ENCODE measurements at regions not wholly inside any gene's neighbourhood (a gene's known extent, or its start where the extent isn't known, plus 50 kb on each side); places are given as distances from the start of the nearest gene placed in this dataset.

DNA sequence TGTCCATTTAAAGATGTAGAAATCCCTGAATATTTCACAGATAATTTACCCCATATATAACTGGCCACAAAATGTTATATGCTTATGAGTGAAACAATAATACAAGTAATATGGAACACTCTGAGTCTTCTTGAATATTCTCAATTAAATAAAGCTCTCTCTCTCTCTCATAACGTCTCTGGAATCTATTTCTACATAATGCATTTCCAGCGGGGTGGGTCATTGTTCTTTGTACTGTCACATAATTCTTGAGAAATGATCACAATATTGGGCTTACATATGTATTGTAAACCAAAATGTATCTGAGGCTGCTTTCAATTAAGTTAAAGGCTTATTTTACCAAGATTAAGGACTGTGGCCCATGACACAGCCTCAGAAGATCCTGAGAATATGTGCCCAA, 596.3 kb downstream of the FAT4 start:
- TF ChIP-seq, protein P1, sequence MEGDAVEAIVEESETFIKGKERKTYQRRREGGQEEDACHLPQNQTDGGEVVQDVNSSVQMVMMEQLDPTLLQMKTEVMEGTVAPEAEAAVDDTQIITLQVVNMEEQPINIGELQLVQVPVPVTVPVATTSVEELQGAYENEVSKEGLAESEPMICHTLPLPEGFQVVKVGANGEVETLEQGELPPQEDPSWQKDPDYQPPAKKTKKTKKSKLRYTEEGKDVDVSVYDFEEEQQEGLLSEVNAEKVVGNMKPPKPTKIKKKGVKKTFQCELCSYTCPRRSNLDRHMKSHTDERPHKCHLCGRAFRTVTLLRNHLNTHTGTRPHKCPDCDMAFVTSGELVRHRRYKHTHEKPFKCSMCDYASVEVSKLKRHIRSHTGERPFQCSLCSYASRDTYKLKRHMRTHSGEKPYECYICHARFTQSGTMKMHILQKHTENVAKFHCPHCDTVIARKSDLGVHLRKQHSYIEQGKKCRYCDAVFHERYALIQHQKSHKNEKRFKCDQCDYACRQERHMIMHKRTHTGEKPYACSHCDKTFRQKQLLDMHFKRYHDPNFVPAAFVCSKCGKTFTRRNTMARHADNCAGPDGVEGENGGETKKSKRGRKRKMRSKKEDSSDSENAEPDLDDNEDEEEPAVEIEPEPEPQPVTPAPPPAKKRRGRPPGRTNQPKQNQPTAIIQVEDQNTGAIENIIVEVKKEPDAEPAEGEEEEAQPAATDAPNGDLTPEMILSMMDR (IDR thresholded peaks at IDR 0.05; ENCODE audit: unreplicated experiment): no peak
- H3K4me3 Mint-ChIP-seq (ENCODE audit: unreplicated experiment): no peak overlapping the region
- H3K9me3 Mint-ChIP-seq (ENCODE audit: unreplicated experiment): no peaks in the 10 kb centered on the region
- no peaks in the 10 kb centered on the region for H3K27me3 Mint-ChIP-seq (ENCODE audit: unreplicated experiment)
- H3K36me3 Mint-ChIP-seq (ENCODE audit: low read depth, unreplicated experiment): no peaks in the 10 kb centered on the region
- no peak for DNase-seq (ENCODE audit: low spot score)
- no peaks in the 10 kb centered on the region for H3K4me1 Mint-ChIP-seq (ENCODE audit: unreplicated experiment)
- no peak overlapping the region for H3K27ac Mint-ChIP-seq (ENCODE audit: unreplicated experiment)

DNA sequence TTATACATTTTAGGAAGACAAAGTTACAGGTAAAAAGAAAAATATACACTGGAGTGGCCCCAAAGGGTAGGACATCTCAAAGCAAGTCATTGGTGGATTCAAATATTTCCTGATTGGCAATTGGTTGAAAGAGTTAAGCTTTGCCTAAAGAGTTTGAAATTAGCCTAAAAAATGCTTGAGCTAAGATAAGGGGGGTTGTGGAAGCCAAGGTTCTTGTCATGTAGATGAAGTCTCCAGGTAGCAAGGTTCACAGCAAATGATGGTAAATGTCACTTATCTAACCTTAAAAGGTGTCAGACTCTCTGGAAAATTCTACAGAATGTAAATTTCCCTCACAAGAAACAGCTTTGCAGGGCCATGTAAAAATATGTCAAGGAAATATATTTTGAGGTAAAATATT, 596.7 kb downstream of the FAT4 start:
- no peak for DNase-seq (ENCODE audit: low spot score)
- Mint-ChIP-seq H3K4me3 (ENCODE audit: unreplicated experiment) (no peak overlapping the region), H3K9me3 (ENCODE audit: unreplicated experiment) (no peaks in the 10 kb centered on the region), H3K4me1 (ENCODE audit: unreplicated experiment) (no peaks in the 10 kb centered on the region), H3K27ac (ENCODE audit: unreplicated experiment) (no peak overlapping the region), H3K27me3 (ENCODE audit: unreplicated experiment) (no peaks in the 10 kb centered on the region), H3K36me3 (ENCODE audit: low read depth, unreplicated experiment) (no peaks in the 10 kb centered on the region)
- TF ChIP-seq, protein P1 (IDR thresholded peaks at IDR 0.05; ENCODE audit: unreplicated experiment): no peak

DNA sequence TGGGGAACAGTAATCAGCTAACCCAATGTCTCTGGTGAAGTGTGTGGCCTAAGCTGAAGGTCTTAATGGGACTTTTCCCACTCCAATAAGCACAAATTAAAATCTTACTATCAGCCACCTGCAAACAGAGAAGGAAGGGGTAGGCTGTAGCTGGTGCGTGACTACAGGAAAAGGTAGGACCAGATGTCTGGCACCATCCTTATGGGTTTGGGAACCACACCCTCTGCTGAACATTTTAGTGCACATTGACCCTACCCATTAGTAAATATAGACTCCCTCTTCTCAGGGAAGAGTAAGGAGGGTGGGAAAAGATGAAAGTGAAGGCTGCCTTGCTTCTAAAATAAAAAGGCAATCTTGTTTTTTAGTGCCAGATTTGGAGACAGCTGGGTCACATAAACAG, 602.8 kb downstream of the FAT4 start:
- TF ChIP-seq, protein P1 (IDR thresholded peaks at IDR 0.05; ENCODE audit: unreplicated experiment): no peak
- H3K9me3 Mint-ChIP-seq (ENCODE audit: unreplicated experiment): no peaks in the 10 kb centered on the region
- no peaks in the 10 kb centered on the region for H3K36me3 Mint-ChIP-seq (ENCODE audit: low read depth, unreplicated experiment)
- no peak for DNase-seq (ENCODE audit: low spot score)
- no peaks in the 10 kb centered on the region for H3K4me1 Mint-ChIP-seq (ENCODE audit: unreplicated experiment)
- no peak overlapping the region for H3K4me3 Mint-ChIP-seq (ENCODE audit: unreplicated experiment)
- no peak overlapping the region for H3K27ac Mint-ChIP-seq (ENCODE audit: unreplicated experiment)
- H3K27me3 Mint-ChIP-seq (ENCODE audit: unreplicated experiment): no peaks in the 10 kb centered on the region

DNA sequence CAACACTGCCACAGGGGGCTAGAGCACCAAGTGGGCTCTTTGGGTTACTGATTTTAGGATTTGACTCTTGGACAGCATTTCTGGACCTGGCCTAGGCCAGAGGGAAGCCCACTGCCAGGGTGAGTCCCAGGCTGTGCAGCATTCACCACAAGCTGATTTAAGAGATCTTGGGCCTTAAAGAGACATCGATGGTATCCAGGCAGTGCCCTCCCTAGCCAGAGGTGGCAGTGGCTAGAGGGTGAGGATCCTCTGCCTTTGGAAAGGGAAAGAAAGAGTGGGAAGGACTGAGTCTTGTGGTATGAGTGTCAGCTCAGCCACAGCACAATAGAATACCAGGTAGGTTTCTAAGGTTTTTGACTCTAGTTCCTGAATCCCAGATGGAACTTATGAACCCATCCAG, 613.9 kb downstream of the FAT4 start:
- TF ChIP-seq, protein P1 (IDR thresholded peaks at IDR 0.05; ENCODE audit: unreplicated experiment): no peak
- Mint-ChIP-seq H3K4me1 (ENCODE audit: unreplicated experiment) (no peaks in the 10 kb centered on the region), H3K27me3 (ENCODE audit: unreplicated experiment) (no peaks in the 10 kb centered on the region), H3K9me3 (ENCODE audit: unreplicated experiment) (no peaks in the 10 kb centered on the region), H3K36me3 (ENCODE audit: low read depth, unreplicated experiment) (no peaks in the 10 kb centered on the region), H3K27ac (ENCODE audit: unreplicated experiment) (no peak overlapping the region), H3K4me3 (ENCODE audit: unreplicated experiment) (no peak overlapping the region)
- no peak for DNase-seq (ENCODE audit: low spot score)

DNA sequence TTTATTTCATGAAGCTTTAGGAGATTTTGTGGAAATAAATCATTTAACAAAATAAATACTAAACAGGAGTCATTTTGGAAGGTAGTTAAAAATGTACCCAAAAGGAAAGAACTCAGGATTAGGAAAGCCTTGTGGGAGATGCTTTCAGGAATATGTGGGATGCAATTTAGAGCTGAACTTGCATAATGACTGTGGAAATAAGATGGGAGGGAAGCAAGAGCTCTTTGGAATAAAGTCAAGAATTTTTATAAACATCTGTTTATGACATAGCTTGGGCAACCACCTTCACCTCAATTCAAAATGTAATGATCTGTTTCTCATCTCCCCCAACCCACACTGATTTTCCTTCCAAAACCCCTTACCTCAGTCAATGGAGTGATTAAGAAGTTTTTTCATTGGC, 623.8 kb downstream of the FAT4 start:
- no peak overlapping the region for H3K27ac Mint-ChIP-seq (ENCODE audit: unreplicated experiment)

More for the DNA sequence above, 623.8 kb downstream of the FAT4 start:
- no peak for DNase-seq (ENCODE audit: low spot score)
- no peaks in the 10 kb centered on the region for H3K9me3 Mint-ChIP-seq (ENCODE audit: unreplicated experiment)
- no peak overlapping the region for H3K4me3 Mint-ChIP-seq (ENCODE audit: unreplicated experiment)
- TF ChIP-seq, protein P1 (IDR thresholded peaks at IDR 0.05; ENCODE audit: unreplicated experiment): no peak
- H3K4me1 Mint-ChIP-seq (ENCODE audit: unreplicated experiment): no peaks in the 10 kb centered on the region
- no peaks in the 10 kb centered on the region for H3K36me3 Mint-ChIP-seq (ENCODE audit: low read depth, unreplicated experiment)
- H3K27me3 Mint-ChIP-seq (ENCODE audit: unreplicated experiment): peaks cover 3% of the 10 kb centered on the region
